Colonic mucosa (tissue), 4 donors: ENCODE measurements at regions not wholly inside any gene's neighbourhood (a gene's known extent, or its start where the extent isn't known, plus 50 kb on each side); places are given as distances from the start of the nearest gene placed in this dataset.
A peak's percentile ranks its signal among the peaks of the same experiment; 100 is the strongest.

Source experiments
- DNase-seq: peaks from one replicate; pipeline ENCODE4 v3.0.0-alpha.2; 2020
- H3K27ac ChIP-seq: fragments of 200-600 bp; one replicate; pipeline ENCODE4 v1.8.0; 2021
- H3K27me3 ChIP-seq: fragments of 200-600 bp; one replicate; pipeline ENCODE4 v1.8.0; 2021
- H3K36me3 ChIP-seq: fragments of 200-600 bp; one replicate; pipeline ENCODE4 v1.8.0; 2021
- H3K4me1 ChIP-seq: fragments of 200-600 bp; one replicate; pipeline ENCODE4 v1.8.0; 2021; ENCODE audit warnings: mild to moderate bottlenecking
- H3K4me3 ChIP-seq: fragments of 200-600 bp; one replicate; pipeline ENCODE4 v1.8.0; 2021
- H3K9ac ChIP-seq, 2 donors: one replicate each; pipeline ENCODE4 v1.7.0; 2013; ENCODE audit warnings: control low read depth in 2 of 2, low read depth in 2 of 2, low read length in 2 of 2
- H3K9me3 ChIP-seq: fragments of 200-600 bp; one replicate; pipeline ENCODE4 v1.8.0; 2021
- intact Hi-C: fragments of 100-400 bp; cut with DNase I; formaldehyde crosslinking; loops from one replicate; pipeline ENCODE4 v1.14.1; 2022
- TF ChIP-seq, protein P1 (sequence below): fragments of 200-600 bp; IDR thresholded peaks from one replicate; pipeline ENCODE4 v1.8.0; 2022; ENCODE audit warnings: antibody characterized with exemption, mild to moderate bottlenecking
- donor health status: healthy.
- donor health status: DM: no; HTN: no; CAD: no.
- donor health status: DM: no; HTN: no; CAD: no.

DNA sequence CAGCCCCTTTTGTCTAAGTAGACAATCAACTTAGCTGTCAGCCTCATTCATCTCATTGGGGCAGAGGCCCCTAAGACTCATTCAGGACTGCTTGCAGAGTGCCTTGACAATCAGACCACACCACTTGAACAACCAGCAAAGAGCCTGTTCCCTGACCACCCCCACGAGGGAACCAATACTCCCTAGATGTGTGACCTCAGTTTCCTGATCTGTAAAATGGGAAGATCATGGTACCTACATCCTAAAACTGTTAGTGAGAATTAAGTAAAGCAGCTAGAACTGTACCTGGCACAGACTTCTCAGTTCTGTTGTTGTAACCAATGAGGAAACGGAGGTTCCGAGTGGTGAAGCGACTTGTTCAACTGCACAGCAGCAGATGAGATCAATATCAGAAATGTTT is 298.5 kb downstream of the RRAGC start:
- intact Hi-C loops, result no loop called here
- H3K36me3 ChIP-seq, result no peaks in the 10 kb centered on the region
- no peak for DNase-seq
- no peaks in the 10 kb centered on the region for H3K4me1 ChIP-seq
- no peaks in the 10 kb centered on the region for H3K9me3 ChIP-seq
- TF ChIP-seq, protein P1, sequence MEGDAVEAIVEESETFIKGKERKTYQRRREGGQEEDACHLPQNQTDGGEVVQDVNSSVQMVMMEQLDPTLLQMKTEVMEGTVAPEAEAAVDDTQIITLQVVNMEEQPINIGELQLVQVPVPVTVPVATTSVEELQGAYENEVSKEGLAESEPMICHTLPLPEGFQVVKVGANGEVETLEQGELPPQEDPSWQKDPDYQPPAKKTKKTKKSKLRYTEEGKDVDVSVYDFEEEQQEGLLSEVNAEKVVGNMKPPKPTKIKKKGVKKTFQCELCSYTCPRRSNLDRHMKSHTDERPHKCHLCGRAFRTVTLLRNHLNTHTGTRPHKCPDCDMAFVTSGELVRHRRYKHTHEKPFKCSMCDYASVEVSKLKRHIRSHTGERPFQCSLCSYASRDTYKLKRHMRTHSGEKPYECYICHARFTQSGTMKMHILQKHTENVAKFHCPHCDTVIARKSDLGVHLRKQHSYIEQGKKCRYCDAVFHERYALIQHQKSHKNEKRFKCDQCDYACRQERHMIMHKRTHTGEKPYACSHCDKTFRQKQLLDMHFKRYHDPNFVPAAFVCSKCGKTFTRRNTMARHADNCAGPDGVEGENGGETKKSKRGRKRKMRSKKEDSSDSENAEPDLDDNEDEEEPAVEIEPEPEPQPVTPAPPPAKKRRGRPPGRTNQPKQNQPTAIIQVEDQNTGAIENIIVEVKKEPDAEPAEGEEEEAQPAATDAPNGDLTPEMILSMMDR, result no peak
- H3K4me3 ChIP-seq, result no peak overlapping the region
- no peaks in the 10 kb centered on the region for H3K27me3 ChIP-seq
- no peak overlapping the region for H3K27ac ChIP-seq
- no peak overlapping the region for H3K9ac ChIP-seq

DNA sequence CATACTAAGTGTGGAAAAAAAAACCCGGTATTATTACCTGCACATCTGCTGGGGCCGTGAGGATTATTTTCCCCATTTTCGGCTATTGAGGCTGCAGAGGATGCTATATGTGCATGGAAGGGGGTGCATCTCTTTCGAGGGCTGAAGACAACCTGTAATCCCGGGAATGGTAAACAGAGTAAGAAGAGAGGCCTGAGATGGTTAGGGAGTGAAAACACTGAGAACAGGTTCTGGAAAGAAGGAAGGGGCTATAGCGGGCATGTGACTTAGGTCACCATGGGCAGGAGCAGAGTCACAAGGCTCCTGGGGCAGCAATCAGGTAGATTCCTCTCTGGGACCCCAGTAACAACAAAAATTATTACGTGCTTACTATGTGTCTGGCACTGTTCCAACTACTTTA is 299.1 kb downstream of the RRAGC start:
- no peak overlapping the region for H3K4me3 ChIP-seq
- H3K27me3 ChIP-seq, result no peaks in the 10 kb centered on the region
- TF ChIP-seq, protein P1, result no peak
- DNase-seq, result no peak
- H3K9me3 ChIP-seq, result no peaks in the 10 kb centered on the region
- H3K4me1 ChIP-seq, result no peaks in the 10 kb centered on the region
- intact Hi-C loops, result no loop called here
- H3K36me3 ChIP-seq, result no peaks in the 10 kb centered on the region
- H3K27ac ChIP-seq, result no peak overlapping the region
- no peak overlapping the region for H3K9ac ChIP-seq

DNA sequence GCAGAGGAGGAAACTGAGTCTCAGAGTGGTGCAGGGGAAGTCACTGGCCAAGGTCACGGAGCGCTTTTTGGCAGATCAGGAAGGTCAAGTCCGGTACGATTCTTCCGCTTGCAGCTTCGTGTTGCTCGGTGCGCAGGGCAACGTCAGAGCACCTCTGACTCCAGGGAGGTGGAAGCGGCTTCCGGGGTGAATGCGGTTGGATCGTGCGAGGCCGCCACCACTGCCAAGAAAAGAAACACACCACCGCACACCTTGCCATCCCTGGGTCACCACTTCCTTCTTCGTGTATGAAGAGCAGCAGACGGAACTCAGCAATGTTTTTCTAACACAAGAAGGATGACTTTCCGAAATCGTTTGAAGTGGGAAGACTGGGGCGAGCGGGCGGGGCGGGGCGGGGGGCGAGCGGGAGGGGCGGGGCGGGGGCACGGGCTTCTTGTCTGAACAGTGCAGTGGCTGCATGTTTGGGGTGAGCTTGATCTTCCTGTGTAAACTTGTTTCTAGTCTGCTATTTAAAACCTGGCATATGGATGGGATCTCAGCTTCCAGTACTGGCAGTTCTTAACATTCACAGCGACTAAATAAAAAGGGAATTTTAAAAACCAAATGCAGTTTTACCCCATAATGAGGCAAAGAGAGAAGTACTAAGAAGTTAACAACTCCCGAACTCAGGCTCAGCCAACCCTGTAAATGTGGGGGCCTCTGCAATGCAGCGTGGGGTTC is 300.0 kb downstream of the RRAGC start:
- H3K36me3 ChIP-seq, result no peaks in the 10 kb centered on the region
- no peak overlapping the region for H3K4me3 ChIP-seq
- no peaks in the 10 kb centered on the region for H3K4me1 ChIP-seq
- no peaks in the 10 kb centered on the region for H3K27me3 ChIP-seq
- intact Hi-C loops, result no loop called here
- no peak overlapping the region for H3K27ac ChIP-seq
- peak; percentile 27 for DNase-seq
- TF ChIP-seq, protein P1, result no peak
- no peak overlapping the region for H3K9ac ChIP-seq
- no peaks in the 10 kb centered on the region for H3K9me3 ChIP-seq

DNA sequence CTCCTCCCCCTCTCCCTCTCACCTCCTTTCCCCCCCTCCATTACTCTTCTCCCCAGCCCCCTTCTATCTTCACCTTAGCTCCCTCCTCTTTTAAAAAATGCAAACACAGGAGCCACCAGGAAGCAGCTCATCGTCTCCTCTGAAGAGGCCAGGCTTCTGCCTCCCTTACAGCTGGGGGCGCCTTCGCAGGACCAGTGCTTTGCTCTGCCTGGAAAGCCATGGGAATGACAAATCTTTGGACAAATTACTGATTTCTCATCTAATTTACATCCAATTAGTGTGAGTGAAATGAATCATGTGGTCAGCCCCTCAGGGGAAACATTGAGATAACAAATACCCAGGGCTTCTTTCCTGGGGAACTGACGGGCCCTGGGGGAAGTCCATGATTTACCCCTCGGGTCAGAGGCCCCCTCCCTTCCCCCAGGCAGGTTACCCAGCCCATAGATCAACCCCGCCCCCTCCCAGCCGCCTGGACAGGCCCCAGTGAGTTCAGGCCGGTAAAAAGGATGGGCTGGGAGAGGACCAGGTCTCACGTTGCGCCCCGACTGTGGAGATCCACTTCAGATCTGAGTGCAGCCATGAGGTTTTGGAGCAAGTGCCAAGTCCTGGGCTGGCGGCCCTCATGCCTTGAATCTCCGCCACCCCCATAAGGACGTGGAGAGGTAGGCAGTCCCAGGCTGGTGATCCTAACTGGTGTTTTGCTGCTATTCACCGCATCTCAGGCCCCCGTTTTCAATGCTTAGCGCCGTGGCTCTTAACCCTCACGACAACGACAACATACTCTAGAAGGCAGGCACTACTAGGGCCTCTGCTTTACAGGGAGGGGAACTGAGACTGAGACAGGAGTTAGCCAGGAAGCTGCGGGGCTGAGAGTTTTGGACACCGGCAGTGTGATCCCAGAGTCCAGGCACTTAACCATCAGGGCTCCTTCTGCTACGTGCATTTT is 300.8 kb downstream of the RRAGC start:
- H3K4me1 ChIP-seq, result no peaks in the 10 kb centered on the region
- intact Hi-C loops, result no loop called here
- H3K36me3 ChIP-seq, result no peaks in the 10 kb centered on the region
- no peak for DNase-seq
- TF ChIP-seq, protein P1, result no peak
- H3K27ac ChIP-seq, result no peak overlapping the region
- H3K9ac ChIP-seq, result no peak overlapping the region
- no peaks in the 10 kb centered on the region for H3K27me3 ChIP-seq
- H3K4me3 ChIP-seq, result no peak overlapping the region
- H3K9me3 ChIP-seq, result no peaks in the 10 kb centered on the region

DNA sequence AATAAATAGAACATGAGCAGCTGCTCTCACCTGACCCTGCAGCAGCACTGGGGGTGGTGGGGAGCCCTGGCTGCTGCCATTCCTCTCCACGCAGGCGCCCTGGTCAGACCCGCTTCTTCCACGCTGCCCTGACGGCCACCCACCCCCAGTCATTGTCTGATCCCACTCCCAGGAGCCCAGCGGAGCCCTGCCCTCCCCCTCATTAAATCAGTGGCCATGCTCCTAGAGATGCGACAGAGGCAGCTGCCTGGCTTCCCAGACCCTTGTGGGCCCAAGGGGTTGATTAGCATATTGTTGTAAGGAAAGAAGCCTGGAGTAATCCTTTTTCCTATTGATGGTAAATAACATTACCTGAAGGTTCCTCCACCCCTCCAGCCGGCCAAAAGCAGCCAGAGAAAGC is 301.5 kb downstream of the RRAGC start:
- TF ChIP-seq, protein P1, result no peak
- intact Hi-C loops, result no loop called here
- H3K27ac ChIP-seq, result no peak overlapping the region
- H3K36me3 ChIP-seq, result no peaks in the 10 kb centered on the region
- H3K27me3 ChIP-seq, result no peaks in the 10 kb centered on the region
- no peaks in the 10 kb centered on the region for H3K9me3 ChIP-seq
- H3K4me1 ChIP-seq, result no peaks in the 10 kb centered on the region
- H3K4me3 ChIP-seq, result no peak overlapping the region
- no peak overlapping the region for H3K9ac ChIP-seq
- DNase-seq, result no peak
